ENCODE measurements at regions not wholly inside any gene's neighbourhood (a gene's known extent, or its start where the extent isn't known, plus 50 kb on each side); places are given as distances from the start of the nearest gene placed in this dataset.

GRCh38 chr1:70809069-70809468 lies 238.5 kb downstream of the PTGER3 start:
- DNase-seq: no peak
- no peaks in the 10 kb centered on the region for H3K27me3 ChIP-seq (replicated peaks in 2 of 5; ENCODE audit: control insufficient read depth in 4 of 5, insufficient read depth in 5 of 5, low read length in 4 of 5)
- peaks cover 0 to 7% (median 3%) of the 10 kb centered on the region in 4 experiments for H3K4me1 ChIP-seq (ENCODE audit: control extremely low read depth in 1 of 4, control insufficient read depth in 4 of 4, insufficient read depth in 4 of 4, low read length in 3 of 4)
- ChIA-PET CTCF (no interaction called here), POLR2A (no interaction called here)
- no peak overlapping the region for H3K4me3 ChIP-seq (ENCODE audit: control insufficient read depth in 1 of 7, extremely low read depth in 1 of 7, insufficient read depth in 4 of 7, low read depth in 2 of 7, low read length in 6 of 7)
- no peak overlapping the region for H3K27ac ChIP-seq (ENCODE audit: insufficient read depth in 1 of 2, low read depth in 1 of 2, low read length in 2 of 2, poor library complexity in 1 of 2, severe bottlenecking in 2 of 2)
- 94% methylated on average over 2 of the region's 2 CpGs for WGBS (ENCODE audit: insufficient coverage)
- peaks cover 0 to 2% (median 0%) of the 10 kb centered on the region in 5 experiments for H3K9me3 ChIP-seq (ENCODE audit: control extremely low read depth in 1 of 5, control insufficient read depth in 4 of 5, insufficient read depth in 2 of 5, low read depth in 1 of 5, low read length in 4 of 5)
- no peaks in the 10 kb centered on the region for H3K36me3 ChIP-seq (ENCODE audit: control insufficient read depth in 4 of 4, insufficient read depth in 4 of 4, low read length in 3 of 4)

GRCh38 chr1:70811815-70812214 lies 235.8 kb downstream of the PTGER3 start:
- Histone ChIP-seq H3K4me3 (ENCODE audit: control insufficient read depth in 1 of 7, extremely low read depth in 1 of 7, insufficient read depth in 4 of 7, low read depth in 2 of 7, low read length in 6 of 7) (no peak overlapping the region), H3K4me1 (ENCODE audit: control extremely low read depth in 1 of 4, control insufficient read depth in 4 of 4, insufficient read depth in 4 of 4, low read length in 3 of 4) (peaks cover 0 to 7% (median 3%) of the 10 kb centered on the region in 4 experiments), H3K27me3 (replicated peaks in 2 of 5; ENCODE audit: control insufficient read depth in 4 of 5, insufficient read depth in 5 of 5, low read length in 4 of 5) (no peaks in the 10 kb centered on the region), H3K36me3 (ENCODE audit: control insufficient read depth in 4 of 4, insufficient read depth in 4 of 4, low read length in 3 of 4) (no peaks in the 10 kb centered on the region), H3K27ac (ENCODE audit: insufficient read depth in 1 of 2, low read depth in 1 of 2, low read length in 2 of 2, poor library complexity in 1 of 2, severe bottlenecking in 2 of 2) (no peak overlapping the region), H3K9me3 (ENCODE audit: control extremely low read depth in 1 of 5, control insufficient read depth in 4 of 5, insufficient read depth in 2 of 5, low read depth in 1 of 5, low read length in 4 of 5) (no peaks in the 10 kb centered on the region)
- POLR2A ChIA-PET: no interaction called here
- no CpG with 5 or more reads among the region's 2 CpGs for WGBS (ENCODE audit: insufficient coverage)
- DNase-seq: no peak
- CTCF ChIA-PET: no interaction called here

GRCh38 chr1:70812442-70813109 lies 235.0 kb downstream of the PTGER3 start:
- Histone ChIP-seq H3K27ac (ENCODE audit: insufficient read depth in 1 of 2, low read depth in 1 of 2, low read length in 2 of 2, poor library complexity in 1 of 2, severe bottlenecking in 2 of 2) (no peak overlapping the region), H3K4me1 (ENCODE audit: control extremely low read depth in 1 of 4, control insufficient read depth in 4 of 4, insufficient read depth in 4 of 4, low read length in 3 of 4) (peaks cover 0 to 5% (median 3%) of the 10 kb centered on the region in 4 experiments), H3K4me3 (ENCODE audit: control insufficient read depth in 1 of 7, extremely low read depth in 1 of 7, insufficient read depth in 4 of 7, low read depth in 2 of 7, low read length in 6 of 7) (no peak overlapping the region), H3K27me3 (replicated peaks in 2 of 5; ENCODE audit: control insufficient read depth in 4 of 5, insufficient read depth in 5 of 5, low read length in 4 of 5) (no peaks in the 10 kb centered on the region), H3K9me3 (ENCODE audit: control extremely low read depth in 1 of 5, control insufficient read depth in 4 of 5, insufficient read depth in 2 of 5, low read depth in 1 of 5, low read length in 4 of 5) (no peaks in the 10 kb centered on the region), H3K36me3 (ENCODE audit: control insufficient read depth in 4 of 4, insufficient read depth in 4 of 4, low read length in 3 of 4) (no peaks in the 10 kb centered on the region)
- POLR2A ChIA-PET: no interaction called here
- 96% methylated on average over 4 of the region's 5 CpGs for whole genome bisulfite sequencing (ENCODE audit: insufficient coverage)
- no peak for DNase-seq
- CTCF ChIA-PET: no interaction called here

GRCh38 chr1:70818401-70818800 lies 229.2 kb downstream of the PTGER3 start:
- ChIA-PET POLR2A (no interaction called here), CTCF (interaction anchor here (1.2 kb wide), 1 partner anchor 11 kb away, joined by 3 read pairs; no protein-coding TSS in a partner anchor)
- Histone ChIP-seq H3K9me3 (ENCODE audit: control extremely low read depth in 1 of 5, control insufficient read depth in 4 of 5, insufficient read depth in 2 of 5, low read depth in 1 of 5, low read length in 4 of 5) (no peaks in the 10 kb centered on the region), H3K4me1 (ENCODE audit: control extremely low read depth in 1 of 4, control insufficient read depth in 4 of 4, insufficient read depth in 4 of 4, low read length in 3 of 4) (peaks cover 0 to 6% (median 0%) of the 10 kb centered on the region in 4 experiments), H3K36me3 (ENCODE audit: control insufficient read depth in 4 of 4, insufficient read depth in 4 of 4, low read length in 3 of 4) (no peaks in the 10 kb centered on the region), H3K27me3 (replicated peaks in 2 of 5; ENCODE audit: control insufficient read depth in 4 of 5, insufficient read depth in 5 of 5, low read length in 4 of 5) (no peaks in the 10 kb centered on the region), H3K4me3 (ENCODE audit: control insufficient read depth in 1 of 7, extremely low read depth in 1 of 7, insufficient read depth in 4 of 7, low read depth in 2 of 7, low read length in 6 of 7) (no peak overlapping the region), H3K27ac (ENCODE audit: insufficient read depth in 1 of 2, low read depth in 1 of 2, low read length in 2 of 2, poor library complexity in 1 of 2, severe bottlenecking in 2 of 2) (no peak overlapping the region)
- peak in 2 of 3 donors; percentile 51 to 67 for DNase-seq
- no CpG with 5 or more reads among the region's 2 CpGs for WGBS (ENCODE audit: insufficient coverage)

GRCh38 chr1:70819231-70819630 lies 228.4 kb downstream of the PTGER3 start:
- CTCF ChIA-PET: interaction anchor here (1.2 kb wide), 1 partner anchor 12 kb away, joined by 3 read pairs; no protein-coding TSS in a partner anchor

GRCh38 chr1:70819785-70820184 lies 227.8 kb downstream of the PTGER3 start:
- no peak overlapping the region for H3K27ac ChIP-seq (ENCODE audit: insufficient read depth in 1 of 2, low read depth in 1 of 2, low read length in 2 of 2, poor library complexity in 1 of 2, severe bottlenecking in 2 of 2)
- no peaks in the 10 kb centered on the region for H3K9me3 ChIP-seq (ENCODE audit: control extremely low read depth in 1 of 5, control insufficient read depth in 4 of 5, insufficient read depth in 2 of 5, low read depth in 1 of 5, low read length in 4 of 5)
- H3K4me1 ChIP-seq (ENCODE audit: control extremely low read depth in 1 of 4, control insufficient read depth in 4 of 4, insufficient read depth in 4 of 4, low read length in 3 of 4): peaks cover 0 to 6% (median 0%) of the 10 kb centered on the region in 4 experiments
- H3K36me3 ChIP-seq (ENCODE audit: control insufficient read depth in 4 of 4, insufficient read depth in 4 of 4, low read length in 3 of 4): no peaks in the 10 kb centered on the region
- CTCF ChIA-PET: no interaction called here
- no peak overlapping the region for H3K4me3 ChIP-seq (ENCODE audit: control insufficient read depth in 1 of 7, extremely low read depth in 1 of 7, insufficient read depth in 4 of 7, low read depth in 2 of 7, low read length in 6 of 7)
- no peaks in the 10 kb centered on the region for H3K27me3 ChIP-seq (replicated peaks in 2 of 5; ENCODE audit: control insufficient read depth in 4 of 5, insufficient read depth in 5 of 5, low read length in 4 of 5)
- no peak for DNase-seq
- POLR2A ChIA-PET: no interaction called here

More at GRCh38 chr1:70819231-70819630, 228.4 kb downstream of the PTGER3 start:
- Histone ChIP-seq H3K4me1 (ENCODE audit: control extremely low read depth in 1 of 4, control insufficient read depth in 4 of 4, insufficient read depth in 4 of 4, low read length in 3 of 4) (peaks cover 0 to 6% (median 0%) of the 10 kb centered on the region in 4 experiments), H3K27me3 (replicated peaks in 2 of 5; ENCODE audit: control insufficient read depth in 4 of 5, insufficient read depth in 5 of 5, low read length in 4 of 5) (no peaks in the 10 kb centered on the region), H3K36me3 (ENCODE audit: control insufficient read depth in 4 of 4, insufficient read depth in 4 of 4, low read length in 3 of 4) (no peaks in the 10 kb centered on the region), H3K4me3 (ENCODE audit: control insufficient read depth in 1 of 7, extremely low read depth in 1 of 7, insufficient read depth in 4 of 7, low read depth in 2 of 7, low read length in 6 of 7) (no peak overlapping the region), H3K27ac (ENCODE audit: insufficient read depth in 1 of 2, low read depth in 1 of 2, low read length in 2 of 2, poor library complexity in 1 of 2, severe bottlenecking in 2 of 2) (no peak overlapping the region), H3K9me3 (ENCODE audit: control extremely low read depth in 1 of 5, control insufficient read depth in 4 of 5, insufficient read depth in 2 of 5, low read depth in 1 of 5, low read length in 4 of 5) (no peaks in the 10 kb centered on the region)
- WGBS (ENCODE audit: insufficient coverage): 92% methylated on average over 2 of the region's 2 CpGs
- DNase-seq: no peak
- POLR2A ChIA-PET: interaction anchor here (0.5 kb wide), 1 partner anchor 181 kb away, joined by 4 read pairs; no protein-coding TSS in a partner anchor

GRCh38 chr1:70820396-70820795 lies 227.2 kb downstream of the PTGER3 start:
- Histone ChIP-seq H3K36me3 (ENCODE audit: control insufficient read depth in 4 of 4, insufficient read depth in 4 of 4, low read length in 3 of 4) (no peaks in the 10 kb centered on the region), H3K4me1 (ENCODE audit: control extremely low read depth in 1 of 4, control insufficient read depth in 4 of 4, insufficient read depth in 4 of 4, low read length in 3 of 4) (peaks cover 0 to 6% (median 0%) of the 10 kb centered on the region in 4 experiments), H3K9me3 (ENCODE audit: control extremely low read depth in 1 of 5, control insufficient read depth in 4 of 5, insufficient read depth in 2 of 5, low read depth in 1 of 5, low read length in 4 of 5) (no peaks in the 10 kb centered on the region), H3K27me3 (replicated peaks in 2 of 5; ENCODE audit: control insufficient read depth in 4 of 5, insufficient read depth in 5 of 5, low read length in 4 of 5) (no peaks in the 10 kb centered on the region), H3K27ac (ENCODE audit: insufficient read depth in 1 of 2, low read depth in 1 of 2, low read length in 2 of 2, poor library complexity in 1 of 2, severe bottlenecking in 2 of 2) (no peak overlapping the region), H3K4me3 (ENCODE audit: control insufficient read depth in 1 of 7, extremely low read depth in 1 of 7, insufficient read depth in 4 of 7, low read depth in 2 of 7, low read length in 6 of 7) (no peak overlapping the region)
- ChIA-PET CTCF (no interaction called here), POLR2A (no interaction called here)
- DNase-seq: peak in 2 of 3 donors; percentile 23 to 29
